Activated CD8-positive, alpha-beta memory T cell treated with anti-CD3 and anti-CD28 coated beads for 24 hours (primary cell): ENCODE measurements at regions not wholly inside any gene's neighbourhood (a gene's known extent, or its start where the extent isn't known, plus 50 kb on each side); places are given as distances from the start of the nearest gene placed in this dataset.

Experiments
- DNase-seq: peaks from one replicate; pipeline ENCODE4 v3.0.0-alpha.2; 2020

DNA sequence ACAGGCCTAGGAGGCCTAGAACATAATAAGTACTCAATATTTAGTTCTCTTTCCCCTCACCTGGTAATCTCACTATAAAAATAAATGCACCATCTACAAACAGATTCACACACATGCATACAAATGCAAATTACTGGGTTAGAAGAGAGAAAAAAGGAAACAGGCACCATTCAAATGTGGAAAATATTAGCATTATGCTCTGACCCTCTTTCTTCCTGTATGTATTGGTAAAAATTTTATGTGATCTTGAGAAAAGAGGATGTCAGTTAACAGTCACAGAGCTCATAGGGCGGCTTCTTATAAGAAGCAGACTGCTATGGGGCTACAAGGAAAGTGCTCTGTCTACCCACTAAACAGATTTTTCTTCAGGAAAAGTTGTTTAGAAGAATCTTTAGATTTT lies 565.4 kb downstream of the LMO4 start:
- no peak for DNase-seq

GRCh38 chr1:87897481-87897880 lies 568.8 kb downstream of the LMO4 start:
- no peak for DNase-seq

DNA sequence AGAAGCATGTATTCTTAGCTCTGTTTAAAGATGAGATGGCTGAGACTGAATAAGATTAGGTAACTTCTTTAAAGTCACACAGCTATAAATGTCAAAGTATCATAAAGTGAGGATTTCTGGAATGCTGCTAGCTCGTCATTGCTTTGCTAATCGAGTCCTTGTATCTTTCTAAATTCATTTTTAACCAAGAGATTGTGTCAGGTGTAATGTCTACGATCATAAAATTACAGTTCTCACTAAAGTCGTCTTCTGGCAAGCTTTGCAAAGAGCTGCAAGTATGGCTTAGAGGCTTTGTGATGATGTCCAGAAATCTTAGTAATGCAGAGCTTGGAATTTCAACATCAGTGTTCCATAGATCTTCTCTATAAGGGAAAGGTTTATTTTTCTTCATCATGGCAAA lies 569.8 kb downstream of the LMO4 start:
- DNase-seq: no peak

GRCh38 chr1:87899017-87899416 lies 570.3 kb downstream of the LMO4 start:
- no peak for DNase-seq

- DNase-seq: no peak
Observed at GRCh38 chr1:87899746-87900145, 571.1 kb downstream of the LMO4 start.

DNA sequence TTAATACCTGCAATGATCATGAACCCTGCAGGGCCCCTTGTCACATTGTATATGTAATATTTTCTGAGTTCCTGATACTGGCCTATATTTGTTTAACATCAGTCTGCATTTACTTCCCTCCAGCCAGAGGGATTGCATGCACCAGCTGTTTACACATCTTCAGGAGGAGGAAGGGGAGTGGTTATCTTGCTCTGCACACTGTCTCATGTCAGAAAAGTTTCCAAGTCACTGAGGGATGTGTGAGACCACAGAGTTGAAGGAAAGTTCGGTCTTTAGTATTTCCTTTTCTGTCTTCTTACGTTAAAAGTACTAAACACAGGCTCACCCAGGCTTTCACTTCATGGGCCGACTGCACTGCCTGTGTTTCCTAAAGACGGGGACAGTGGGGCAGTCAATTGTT lies 574.1 kb downstream of the LMO4 start:
- no peak for DNase-seq

- DNase-seq: no peak
Observed at GRCh38 chr1:87903242-87903641, 574.6 kb downstream of the LMO4 start.

- no peak for DNase-seq
Observed at GRCh38 chr1:87904651-87905050, 576.0 kb downstream of the LMO4 start.

GRCh38 chr1:87905651-87906050 lies 577.0 kb downstream of the LMO4 start:
- no peak for DNase-seq

DNA sequence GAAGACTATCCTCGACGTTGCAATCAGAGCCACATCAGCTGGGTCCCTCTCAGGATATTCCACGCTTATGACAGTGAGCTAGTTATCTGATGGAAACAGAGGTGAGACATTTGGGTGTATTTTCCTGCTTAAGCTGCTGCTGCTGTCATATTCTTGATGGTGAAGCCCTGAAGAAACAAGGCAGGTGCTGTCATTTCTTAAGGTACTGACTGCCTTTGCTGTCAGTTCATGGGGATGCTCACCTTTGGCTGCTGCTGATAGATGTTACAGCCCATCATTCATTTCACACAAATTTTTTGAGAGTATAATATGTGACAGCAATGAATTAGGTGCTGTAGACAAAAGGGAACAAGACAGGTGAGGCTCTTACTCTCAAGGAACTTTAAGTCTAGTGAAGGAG lies 577.4 kb downstream of the LMO4 start:
- DNase-seq: no peak

GRCh38 chr1:87913361-87913760 lies 584.7 kb downstream of the LMO4 start:
- no peak for DNase-seq

GRCh38 chr1:87914396-87914795 lies 585.7 kb downstream of the LMO4 start:
- DNase-seq: no peak

GRCh38 chr1:87915771-87916170 lies 587.1 kb downstream of the LMO4 start:
- DNase-seq: no peak

DNA sequence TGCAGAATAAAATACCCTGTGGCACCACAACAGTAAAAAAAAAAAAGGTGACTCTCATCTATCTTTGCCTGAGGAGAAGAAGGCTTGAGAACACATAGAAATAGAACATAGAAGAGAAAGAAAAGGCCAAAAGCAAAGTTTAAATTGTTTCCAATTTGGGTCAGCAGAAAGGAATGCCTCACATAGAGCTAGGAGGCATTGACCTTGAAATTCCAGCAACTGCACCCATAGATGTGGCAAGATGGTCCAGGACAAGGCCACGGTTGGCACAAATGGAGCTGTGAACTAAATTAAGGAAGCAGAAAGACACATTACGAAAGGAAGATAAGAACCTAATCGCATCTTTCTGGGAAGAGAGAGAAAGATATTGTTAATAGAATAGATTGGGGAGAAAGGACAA lies 588.3 kb downstream of the LMO4 start:
- no peak for DNase-seq

- DNase-seq: no peak
Observed at GRCh38 chr1:87918398-87918797, 589.7 kb downstream of the LMO4 start.

DNA sequence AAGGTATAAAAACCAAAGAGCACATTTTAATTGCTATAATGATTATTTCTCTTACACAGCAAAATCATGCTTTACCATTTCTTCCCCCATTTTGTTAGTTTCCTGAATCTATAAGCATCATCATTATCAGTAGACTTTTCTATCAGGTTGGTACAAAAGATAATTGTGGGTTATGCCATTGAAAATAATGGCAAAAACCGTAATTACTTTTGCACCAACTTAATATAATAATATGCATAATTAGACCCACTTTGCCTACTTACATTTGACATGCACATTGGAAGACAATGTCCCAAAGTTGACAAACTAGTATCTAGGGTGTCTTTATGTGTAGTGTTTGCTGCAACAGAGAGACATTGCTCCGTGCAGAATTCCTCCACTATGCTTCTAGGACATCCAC lies 594.2 kb downstream of the LMO4 start:
- no peak for DNase-seq

DNA sequence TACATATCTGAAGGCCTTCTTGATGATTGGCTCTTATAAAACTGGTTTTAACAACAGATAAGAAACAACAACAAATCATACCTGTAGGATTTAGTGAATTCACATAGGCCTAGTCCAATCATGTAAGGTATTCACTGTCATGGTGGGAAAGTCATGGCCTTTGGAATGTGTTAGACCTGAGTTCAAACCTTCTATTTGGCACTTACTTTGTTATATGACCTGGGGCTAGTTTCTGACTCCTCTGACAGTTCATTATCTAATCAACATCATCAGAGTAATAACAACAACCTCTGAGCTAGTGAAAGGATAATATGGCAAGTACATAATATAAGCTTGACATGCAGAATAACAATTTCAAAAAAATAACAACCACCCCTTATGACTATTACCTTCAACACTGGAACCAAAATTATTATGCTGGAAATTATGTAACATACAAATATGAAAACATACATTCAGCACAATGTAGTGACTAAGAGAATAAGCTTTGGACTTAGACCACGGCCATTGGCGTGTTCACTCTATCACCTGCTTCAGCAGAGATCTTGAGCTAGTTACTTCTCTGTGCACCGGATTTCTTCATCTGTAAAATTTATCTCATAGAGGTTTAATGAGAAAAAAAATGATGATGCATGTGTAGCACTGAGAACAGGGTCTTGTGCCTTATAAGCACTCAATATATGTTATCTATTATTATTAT lies 597.6 kb downstream of the LMO4 start:
- no peak for DNase-seq

DNA sequence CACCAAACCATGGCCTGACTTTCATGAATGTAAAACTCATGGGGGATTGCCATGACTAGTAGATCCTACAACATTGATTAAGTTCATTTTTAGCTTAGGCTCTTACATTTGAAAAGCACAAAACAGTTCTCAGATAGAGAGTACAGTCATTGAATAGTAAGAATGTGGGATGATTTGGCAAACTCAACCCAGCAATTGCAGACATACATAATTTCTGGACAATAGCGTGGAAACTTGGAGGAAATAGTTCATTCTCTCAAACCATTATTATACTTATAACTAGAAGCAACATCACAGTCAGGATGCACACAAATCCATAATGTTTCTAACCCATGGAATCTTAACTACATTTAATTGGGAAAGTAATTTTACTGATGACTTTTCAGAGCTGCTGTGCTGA lies 598.2 kb downstream of the LMO4 start:
- DNase-seq: no peak

DNA sequence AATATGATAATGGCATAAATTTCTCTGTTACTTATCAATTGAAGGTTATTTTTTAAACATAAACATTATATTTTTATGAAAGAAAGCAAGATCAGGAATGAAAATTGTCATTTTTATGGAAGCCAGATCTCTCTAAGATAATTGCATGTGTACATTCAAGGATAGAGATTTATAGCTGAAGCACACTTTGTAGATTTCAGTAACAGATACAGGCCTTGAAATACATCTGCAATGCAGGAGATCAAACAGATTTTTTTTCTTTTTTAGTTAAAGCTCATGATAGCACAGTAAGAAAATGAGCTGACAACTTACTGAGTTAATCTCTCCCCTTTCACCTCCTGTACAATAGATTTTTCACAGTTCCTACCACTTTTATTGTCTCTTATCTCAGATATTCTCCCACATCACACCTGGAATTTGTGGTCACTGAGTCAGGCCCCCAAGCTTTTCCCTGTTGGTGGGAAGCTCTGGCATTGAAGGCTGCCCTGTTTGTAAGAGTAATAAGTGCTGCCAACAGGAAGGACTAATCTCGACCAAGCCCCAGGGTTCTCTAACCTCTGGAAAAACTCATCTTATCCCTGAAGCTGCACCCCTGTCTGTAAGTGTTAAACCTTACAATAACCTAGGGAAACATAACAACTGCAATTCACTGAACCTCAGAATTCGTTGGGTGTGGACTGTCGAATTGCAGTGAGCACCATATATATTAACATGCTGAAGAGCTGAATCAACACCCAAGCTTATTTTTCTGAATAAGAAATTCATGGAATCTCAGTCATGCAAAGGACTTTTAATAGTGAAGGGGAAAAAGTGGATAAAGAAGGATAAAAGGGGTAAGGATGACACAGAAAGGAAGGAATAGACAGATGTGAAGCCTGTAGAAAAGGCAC lies 599.0 kb downstream of the LMO4 start:
- no peak for DNase-seq

DNA sequence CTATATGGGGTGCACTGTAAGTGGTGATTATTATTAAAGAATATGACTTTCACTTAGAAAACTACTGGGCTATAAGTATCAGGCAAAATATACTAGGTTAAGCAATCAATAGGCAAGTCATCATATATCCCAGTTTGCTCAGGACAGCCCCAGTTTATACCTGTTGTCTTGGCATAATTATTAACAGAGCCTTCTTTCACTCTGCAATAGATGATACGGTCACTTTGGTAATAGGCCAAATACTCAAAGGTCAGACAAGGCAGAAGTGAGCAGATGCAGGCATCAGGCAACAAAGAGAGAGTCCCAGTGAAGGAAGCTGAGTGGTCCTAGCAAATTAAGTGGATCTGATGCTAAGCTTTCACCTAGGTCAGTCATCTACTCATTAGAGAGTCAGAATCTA lies 599.9 kb downstream of the LMO4 start:
- DNase-seq: no peak

DNA sequence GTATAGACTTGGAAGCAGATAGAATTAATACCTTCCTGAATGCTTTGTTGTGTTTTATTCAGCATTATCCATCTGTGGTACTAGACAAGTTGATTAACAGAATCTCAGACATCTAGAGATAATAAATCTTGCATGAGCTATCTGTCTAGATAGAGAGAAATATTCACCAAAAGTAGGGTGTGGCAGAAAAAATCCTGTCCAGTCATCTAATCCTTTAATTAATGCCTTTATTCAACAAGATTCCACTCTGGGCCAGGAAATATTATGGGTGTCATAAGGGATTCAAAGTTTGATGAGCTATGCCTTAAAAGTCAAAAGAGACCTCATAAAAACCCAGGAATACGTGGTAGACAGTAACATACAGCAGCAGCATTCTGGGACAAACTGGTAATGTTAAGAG lies 601.2 kb downstream of the LMO4 start:
- no peak for DNase-seq

GRCh38 chr1:87930796-87931195 lies 602.1 kb downstream of the LMO4 start:
- no peak for DNase-seq

DNA sequence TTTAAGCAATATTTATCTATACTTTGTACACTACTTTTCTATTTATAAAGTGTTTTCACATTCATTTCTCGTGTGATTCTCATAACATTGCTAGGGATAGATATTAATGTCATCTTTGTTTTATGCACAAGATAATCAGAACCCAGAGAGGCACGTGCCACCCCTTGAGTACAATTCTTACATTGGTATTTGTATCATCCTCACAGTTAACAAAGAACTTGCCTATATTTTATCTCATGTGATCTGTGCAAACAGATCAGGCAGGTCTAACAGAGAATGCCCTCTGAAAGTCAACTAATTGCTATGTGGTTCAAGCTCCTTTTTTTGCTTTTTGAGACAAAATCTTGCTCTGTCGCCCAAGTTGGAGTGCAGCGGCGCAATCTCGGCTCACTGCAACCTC lies 604.5 kb downstream of the LMO4 start:
- DNase-seq: no peak

- no peak for DNase-seq
Observed at GRCh38 chr1:87935130-87935529, 606.5 kb downstream of the LMO4 start.
